HG03196 (cell line): ENCODE measurements at regions not wholly inside any gene's neighbourhood (a gene's known extent, or its start where the extent isn't known, plus 50 kb on each side); places are given as distances from the start of the nearest gene placed in this dataset.
A peak's percentile ranks its signal among the peaks of the same experiment; 100 is the strongest.
"Not testable (repeated sequence)": the region's sequence is repeated elsewhere in the genome, so short reads cannot be mapped to it uniquely, and the experiment has no call there.

ENCODE experiments used
- ATAC-seq: cut with Tn5 transposase; IDR thresholded peaks from one replicate; pipeline ENCODE4 v1.9.1; 2021; ENCODE audit not compliant: unreplicated experiment

- no peak for ATAC-seq
Measured at GRCh38 chr17:14451729-14452191, 150.9 kb downstream of the HS3ST3B1 start.

DNA sequence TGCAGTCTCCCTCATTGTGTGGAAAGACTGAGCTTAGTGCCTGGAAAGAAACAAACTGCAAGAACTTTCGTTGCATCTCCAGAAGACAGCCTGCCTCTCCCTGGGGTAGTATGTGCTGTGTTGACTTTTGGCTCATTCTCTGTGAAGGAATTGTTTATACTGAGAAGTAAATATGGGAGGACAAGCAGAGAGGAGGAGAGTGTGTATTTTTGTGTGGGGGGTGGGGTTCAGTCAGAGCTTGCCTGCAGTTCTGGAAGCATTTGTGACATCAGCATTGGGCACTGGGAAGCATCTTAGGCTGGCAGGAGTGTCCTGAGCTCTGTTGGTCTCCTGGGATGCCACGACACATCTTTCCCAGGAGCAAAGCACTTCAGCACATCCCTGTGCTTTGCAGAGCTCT lies 147.9 kb downstream of the HS3ST3B1 start:
- ATAC-seq: no peak

DNA sequence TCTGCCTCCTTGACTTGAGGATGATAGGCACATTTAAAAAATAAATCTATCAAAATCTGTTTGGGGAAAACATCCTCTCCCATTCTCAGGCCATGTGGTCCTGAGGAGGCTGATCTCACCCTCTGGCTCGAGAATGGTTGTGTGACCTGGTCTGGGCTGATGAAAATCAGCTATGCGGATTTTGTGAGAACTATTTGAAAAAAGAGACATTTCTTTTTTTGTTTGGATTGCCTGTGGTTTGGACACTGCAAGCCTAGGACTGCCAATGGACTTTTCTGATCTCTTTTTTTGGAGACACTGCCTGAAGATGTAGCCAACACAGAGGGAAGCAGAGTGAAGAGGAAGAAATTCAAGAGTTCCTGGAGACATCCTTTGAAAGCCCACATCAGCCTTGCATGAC lies 145.9 kb downstream of the HS3ST3B1 start:
- no peak for ATAC-seq

DNA sequence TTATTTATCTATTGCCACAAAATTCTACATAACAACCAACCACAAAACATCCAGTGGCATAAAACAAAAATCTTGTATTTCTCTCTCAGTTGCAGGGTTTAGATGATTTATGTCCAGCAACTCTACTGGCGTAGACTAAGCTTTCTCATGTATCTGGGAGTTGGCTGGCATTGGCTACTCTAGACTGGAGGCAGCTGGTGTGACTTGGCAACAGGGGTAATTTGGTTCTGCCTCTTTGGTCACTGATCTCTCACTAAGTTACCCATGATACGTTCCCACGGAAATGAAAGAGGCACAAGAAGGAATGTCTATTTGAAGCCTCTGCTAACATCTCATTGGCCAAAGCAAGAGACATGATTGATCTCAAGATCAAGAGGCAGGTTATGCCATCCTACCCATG lies 144.0 kb downstream of the HS3ST3B1 start:
- ATAC-seq: no peak

DNA sequence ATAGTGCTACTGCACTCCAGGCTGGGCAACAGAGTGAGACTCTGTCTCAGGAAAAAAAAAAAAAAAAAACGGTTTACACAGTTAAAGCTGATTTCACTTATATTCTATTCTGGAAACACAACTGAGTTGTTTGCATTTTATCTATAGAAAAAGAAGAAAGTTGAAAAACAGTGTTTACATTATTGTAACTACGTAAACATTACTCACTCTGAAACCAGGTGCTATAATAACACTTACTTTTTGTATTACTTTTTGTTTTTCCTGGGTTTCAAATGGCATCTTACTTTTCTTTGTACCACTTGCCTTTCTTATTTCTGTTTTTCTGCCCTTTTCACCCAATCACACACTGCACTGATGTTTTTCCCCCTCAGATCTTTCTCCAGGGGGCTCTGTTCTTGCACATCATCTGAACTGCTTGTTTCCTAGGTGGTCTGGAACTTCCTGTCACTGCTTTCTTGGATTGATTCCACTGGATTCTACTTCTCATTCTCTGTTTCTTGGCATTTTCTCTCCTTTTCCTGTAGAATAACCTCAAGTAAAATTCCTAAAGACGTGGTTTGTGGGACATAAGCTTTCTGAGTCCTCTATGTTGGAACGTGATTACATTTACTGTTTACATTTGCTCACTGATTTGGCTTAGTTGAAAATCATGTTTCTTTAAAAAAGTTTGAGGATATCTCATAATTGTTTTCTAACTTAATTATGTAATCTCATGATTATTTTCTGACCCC lies 142.1 kb downstream of the HS3ST3B1 start:
- no peak for ATAC-seq

- ATAC-seq: no peak
Measured at GRCh38 chr17:14437176-14437575, 136.3 kb downstream of the HS3ST3B1 start.

DNA sequence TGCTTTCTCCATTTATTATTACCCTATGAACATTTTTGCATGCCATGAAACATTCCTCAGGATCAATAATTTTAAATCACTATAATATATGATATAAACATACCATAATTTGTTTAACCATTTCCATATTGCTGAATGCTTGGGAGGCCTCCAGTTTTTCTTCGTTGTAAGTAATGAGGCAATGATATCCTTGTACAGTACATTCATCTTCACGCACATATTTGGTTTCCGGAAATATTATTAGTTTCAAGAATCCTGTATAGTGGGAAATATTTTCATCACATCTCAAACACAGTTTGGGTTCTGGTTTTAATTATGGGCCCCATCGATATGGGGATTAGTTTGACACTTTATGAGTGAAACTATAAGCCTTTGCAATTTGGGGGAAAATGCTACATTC lies 135.4 kb downstream of the HS3ST3B1 start:
- no peak for ATAC-seq

DNA sequence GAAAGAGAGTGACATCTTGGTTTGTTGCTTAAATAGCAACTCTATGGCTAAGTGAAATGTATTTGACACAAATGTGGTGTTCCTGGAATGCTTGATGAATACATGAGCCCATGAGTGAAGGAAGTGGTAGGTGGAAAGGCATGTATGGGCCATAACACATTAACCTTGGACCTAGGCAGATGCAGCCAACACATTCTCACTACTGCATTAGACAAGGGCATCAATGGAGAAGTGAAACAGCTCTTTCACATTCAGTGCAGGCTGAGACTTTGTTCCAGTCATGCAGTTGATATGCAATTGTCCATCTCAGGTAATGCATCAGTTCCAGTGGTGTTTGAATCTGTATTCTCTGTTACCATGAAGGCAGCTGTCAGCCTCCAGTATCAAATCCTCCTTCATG lies 133.6 kb downstream of the HS3ST3B1 start:
- no peak for ATAC-seq

GRCh38 chr17:14432079-14432478 lies 131.2 kb downstream of the HS3ST3B1 start:
- ATAC-seq: no peak

- ATAC-seq: no peak
Measured at GRCh38 chr17:14429084-14429483, 128.2 kb downstream of the HS3ST3B1 start.

DNA sequence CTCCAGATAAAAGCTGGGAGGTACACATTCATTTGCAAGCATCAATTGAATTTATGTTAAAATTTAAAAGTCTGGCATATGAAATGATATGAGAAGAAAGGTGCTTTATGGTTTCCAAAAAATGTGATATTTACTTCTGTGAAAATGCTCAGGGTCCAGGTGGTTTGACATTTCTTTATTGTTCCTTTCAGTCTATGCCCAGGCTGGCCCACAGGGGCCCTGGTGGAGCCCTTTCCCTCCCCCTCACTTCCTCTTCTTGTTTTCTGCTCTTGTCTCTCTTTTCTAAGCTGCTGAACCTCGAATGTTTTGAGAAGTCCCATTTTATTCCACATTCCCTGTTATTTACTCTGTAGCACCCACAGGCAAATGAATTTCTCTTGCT lies 127.8 kb downstream of the HS3ST3B1 start:
- peak; percentile 53 for ATAC-seq

DNA sequence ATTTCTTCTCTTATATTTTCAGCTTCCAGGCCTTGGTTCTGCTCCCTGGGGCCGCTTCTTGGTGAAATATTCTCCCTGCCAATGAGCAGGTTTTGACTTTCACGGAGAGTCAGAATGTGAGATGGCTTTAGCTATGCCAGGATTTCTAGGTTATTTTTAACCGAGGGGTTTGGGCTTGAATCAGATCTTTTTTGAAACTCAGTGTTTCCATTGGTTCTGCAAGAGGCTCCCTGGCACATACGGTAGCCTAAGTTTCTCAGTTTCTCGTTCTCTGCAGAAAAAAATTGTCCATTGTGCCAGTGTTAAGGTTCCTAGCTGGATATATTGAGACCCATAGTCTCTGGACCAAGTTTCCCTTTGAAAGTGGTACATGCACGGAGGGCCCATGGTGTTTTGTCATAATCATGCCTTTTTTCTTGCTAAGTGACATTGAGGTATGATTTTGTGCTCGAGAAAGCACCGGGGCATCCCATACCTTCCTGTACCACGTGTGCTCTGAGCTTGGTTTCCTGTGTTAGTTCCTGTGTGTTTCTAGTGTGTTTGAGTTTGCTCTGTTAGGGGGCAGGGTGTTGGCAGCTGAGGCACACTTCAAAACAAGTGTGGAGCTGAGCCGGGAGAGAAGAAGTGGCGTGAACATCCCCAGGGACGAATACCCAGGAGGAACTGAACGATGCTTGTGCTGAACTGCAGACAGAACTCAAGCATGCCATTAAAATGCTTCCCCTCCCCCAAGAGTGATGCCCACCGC lies 127.2 kb downstream of the HS3ST3B1 start:
- peak; percentile 89 for ATAC-seq

- ATAC-seq: not testable (repeated sequence)
Measured at GRCh38 chr17:14423156-14423555, 122.3 kb downstream of the HS3ST3B1 start.

GRCh38 chr17:14417336-14417735 lies 116.5 kb downstream of the HS3ST3B1 start:
- no peak for ATAC-seq

DNA sequence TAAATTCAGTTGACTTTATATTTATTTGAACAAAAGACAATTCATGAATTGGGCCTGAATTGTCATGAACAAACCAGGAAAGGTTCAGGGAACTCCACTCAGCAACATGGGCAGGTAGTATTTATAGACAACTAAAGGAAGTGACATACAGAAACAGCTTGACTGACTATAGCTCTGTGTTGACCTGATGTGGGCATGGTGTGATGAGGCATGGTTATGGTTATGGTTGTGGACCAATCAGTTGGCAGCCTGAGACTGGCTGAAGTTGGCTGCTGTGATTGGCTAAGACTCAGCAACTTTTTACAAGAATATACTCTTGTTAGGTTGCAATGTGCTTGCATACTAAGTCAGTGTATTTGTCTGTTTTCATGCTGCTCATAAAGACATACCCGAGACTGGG lies 108.4 kb downstream of the HS3ST3B1 start:
- ATAC-seq: no peak

DNA sequence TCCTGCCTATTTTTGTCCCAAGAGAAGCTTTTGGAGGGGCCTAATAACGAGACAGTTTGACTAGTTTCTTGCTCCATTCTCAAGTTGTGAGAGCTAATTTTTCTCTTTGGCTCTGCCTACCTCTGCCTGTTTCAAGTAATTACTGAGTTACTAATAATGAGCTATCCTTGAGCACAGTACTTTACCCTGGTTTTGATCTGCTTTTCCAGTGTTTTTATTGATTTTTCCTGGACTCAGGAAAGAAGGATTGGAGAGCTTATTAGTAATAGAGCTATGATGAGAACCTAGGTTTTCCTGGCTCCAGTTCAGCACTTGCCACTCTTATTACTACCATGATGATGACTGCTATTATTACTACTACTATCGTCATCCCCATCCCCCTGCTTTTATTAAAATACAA lies 106.7 kb downstream of the HS3ST3B1 start:
- no peak for ATAC-seq

DNA sequence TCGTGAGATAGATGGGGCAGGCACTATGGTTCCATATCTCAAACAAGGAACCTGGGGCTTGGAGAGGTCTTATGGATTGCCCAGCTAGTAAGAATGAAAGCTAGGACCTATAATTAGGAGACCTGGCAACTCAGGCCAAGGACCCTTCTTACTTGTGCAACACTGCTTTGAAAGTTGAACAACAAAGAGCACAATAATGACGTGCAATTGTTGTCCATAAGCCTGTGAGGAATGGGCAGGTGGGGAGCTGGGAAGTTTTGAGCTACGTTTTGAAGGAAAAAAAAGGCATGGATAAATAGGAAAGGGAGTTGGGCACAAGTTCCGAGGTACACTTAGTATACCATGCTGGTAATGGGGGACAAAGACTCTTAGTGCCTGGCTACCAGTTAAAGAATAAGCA lies 104.3 kb downstream of the HS3ST3B1 start:
- ATAC-seq: no peak
